ENCODE measurements at regions not wholly inside any gene's neighbourhood (a gene's known extent, or its start where the extent isn't known, plus 50 kb on each side); places are given as distances from the start of the nearest gene placed in this dataset.

DNA sequence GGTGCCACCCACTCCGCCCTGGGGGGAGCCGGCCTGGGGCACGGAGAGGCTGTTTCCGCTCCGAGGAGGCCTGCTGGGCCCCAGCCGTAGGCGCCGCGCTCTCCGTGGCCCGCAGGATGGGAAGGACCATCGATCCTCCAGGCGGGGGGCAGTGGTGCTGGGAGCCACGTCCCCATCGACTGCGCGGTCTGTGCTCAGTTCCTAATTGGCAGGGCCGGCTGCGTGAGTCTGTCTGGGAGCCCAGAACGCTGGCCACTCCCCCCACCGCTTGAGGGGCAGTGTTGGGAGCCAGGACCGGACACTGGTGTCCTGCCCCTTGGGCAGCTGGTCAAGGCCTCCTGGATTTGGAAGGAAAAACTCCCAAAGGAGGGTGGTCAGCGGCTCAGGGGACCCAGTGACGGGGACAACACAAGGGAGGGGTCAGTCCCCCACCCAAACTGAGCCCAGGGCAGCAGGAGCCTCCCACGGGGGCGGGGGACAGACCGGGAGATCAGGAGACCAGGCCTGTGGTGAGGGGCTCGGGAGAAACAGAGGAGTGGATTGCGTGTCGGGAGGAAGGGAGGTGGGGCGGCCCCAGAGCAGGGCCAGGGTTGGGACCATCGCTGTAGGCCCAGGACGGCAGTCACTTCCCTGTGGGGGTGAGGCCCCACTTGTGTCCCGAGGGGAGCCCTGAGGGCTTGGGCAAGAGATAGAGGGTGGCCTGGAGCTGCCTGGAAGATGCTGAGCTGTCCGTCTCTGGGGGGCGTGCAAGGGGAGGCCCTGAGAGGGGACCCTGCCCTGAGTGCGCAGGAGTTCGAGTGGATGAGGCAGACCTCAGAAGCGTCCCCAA is 89.0 kb downstream of the UNCX start:
- no peak for DNase-seq (ENCODE audit: low spot score)

DNA sequence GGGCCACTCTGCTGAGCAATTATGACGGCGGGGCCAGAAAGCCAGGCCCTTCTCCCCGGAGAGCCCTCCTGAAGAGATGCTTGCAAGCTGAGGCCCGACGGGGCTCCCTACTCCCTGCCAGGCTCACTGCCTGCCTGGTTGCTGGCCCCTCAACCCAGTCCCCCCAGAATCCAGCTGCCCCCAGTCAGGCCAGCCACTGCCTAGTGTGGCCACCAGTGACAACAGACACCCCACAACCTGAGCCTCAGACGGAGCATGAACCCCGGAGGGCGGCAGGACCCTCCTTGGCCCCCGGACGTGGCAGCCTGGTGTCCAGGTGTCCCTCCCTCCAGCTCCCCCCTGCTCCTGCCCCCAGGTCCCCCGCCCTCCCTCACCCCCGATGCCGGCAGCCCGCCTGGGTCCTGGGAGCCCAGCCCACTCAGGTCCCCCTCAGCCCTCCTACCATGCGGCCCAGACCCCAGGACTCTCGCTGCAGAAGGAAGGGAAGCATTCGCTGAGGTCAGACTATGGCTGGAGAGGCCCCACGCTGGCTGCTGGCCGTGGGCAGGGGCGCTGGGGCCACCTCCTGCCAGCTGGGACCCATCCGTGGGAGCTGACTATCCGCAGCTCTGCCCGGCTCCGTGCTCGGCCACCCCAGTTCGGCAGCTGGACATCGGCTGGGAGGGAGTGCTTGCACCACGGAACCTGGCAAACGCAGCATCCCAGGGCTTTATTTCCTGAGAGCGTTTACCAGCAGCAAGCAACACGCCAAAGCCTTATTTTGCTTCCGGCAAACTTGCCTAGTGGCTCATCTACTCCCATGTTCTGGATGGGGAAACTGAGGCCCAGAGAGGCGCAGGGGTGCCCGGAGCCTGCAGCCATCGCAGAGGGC is 89.8 kb downstream of the UNCX start:
- no peak for DNase-seq (ENCODE audit: low spot score)

DNA sequence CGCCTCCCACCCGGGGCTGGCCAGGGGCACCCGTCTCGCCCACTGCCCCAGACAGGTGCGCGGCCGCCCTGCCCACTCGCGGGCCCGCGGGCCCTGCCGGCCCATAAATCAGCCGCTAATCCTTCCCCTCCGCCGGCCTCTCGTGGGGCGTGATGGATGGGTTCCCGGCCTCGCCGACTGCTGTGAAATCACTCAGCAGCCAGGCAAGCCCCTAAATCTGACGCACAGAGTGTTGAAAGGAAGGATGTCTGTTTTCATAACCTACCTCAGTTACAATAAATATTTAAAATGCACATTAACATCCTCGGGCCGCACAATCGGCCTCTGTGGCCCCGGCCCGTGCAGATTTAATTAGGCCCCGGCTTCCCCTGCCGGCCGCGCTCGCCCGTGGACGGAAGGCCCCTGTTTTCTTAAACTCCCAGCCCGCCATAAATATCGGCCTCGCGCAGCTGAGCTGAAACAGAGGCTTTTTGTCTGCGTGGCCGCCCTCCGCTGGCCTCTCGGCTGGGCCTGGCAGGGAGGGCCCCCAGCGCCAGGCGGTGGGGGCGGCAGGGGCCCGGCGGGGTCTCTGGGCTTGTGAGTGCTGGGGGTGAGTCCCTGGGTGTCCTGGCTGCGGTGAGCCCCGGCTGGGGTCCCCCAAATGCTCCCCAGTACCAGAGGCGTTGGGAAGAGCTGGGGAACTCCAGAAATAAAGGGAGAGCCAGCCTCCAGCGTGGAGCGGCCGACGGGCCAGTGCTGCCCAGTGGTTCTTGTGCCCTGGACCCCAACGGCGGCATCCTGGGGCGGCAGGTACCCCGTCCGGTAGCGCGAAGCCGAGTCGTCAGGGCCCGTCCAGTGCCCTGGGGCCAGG is 90.7 kb downstream of the UNCX start:
- no peak for DNase-seq (ENCODE audit: low spot score)

DNA sequence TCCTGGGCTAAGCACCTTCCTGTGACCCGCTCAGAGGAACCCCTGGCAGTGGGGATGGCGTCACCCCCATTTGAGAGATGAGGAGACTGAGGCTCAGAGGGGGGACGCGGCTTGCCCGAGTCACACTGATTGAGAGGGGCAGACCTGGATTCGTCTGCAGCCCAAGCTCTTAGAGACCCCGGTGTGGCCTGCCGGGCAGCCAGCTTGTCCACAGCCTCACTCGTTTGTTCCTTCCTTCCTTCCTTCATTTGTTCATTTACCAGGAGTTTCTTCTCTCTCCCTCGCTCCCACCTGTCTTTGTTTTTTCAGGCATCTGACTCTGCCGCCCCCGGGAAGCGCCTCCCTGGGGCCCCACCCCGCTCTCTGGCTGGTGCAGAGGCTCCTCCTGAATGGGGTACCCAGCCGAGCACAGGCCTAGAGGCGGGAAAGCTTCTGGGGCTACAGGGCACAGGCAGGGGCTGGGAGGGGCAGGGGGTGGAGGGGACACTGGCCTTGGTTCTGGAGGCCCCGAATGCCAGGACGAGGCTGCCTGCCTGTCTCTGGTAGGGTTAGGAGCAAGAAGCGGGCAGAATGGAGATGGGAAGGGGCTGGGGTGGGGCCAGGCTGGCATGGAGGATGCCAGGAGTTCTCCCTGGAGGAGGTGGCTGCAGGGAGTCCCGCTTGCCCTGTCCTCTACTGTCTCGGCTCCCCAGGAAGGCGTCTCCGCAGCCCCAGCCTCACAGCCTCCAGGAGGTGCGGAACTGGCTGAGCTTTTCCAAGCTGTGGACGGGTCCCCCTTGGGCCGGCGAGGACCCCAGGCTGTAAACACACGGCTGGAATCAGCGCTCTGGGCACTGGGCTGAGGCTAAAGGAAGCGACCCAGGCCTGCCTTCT is 91.6 kb downstream of the UNCX start:
- no peak for DNase-seq (ENCODE audit: low spot score)

DNA sequence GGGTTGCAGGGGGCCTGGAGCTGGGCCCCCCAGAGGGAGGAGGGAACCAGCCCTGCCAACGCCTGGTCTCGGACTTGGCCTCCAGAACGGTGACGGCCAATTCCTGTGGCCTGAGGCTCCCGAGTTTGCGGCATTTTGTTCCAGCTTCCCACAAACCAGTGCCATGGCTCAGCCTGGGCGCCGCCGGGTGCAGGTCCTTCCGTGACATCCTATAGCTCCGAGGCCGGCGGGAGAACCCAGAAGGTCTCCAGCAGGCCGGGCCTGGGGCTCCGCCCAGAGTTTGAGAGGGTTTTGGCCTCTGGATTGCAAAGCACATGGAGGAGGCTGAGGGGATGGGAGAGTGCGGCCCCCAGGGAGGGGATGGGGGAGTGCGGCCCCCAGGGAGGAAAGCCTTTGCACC is 92.6 kb downstream of the UNCX start:
- no peak for DNase-seq (ENCODE audit: low spot score)

DNA sequence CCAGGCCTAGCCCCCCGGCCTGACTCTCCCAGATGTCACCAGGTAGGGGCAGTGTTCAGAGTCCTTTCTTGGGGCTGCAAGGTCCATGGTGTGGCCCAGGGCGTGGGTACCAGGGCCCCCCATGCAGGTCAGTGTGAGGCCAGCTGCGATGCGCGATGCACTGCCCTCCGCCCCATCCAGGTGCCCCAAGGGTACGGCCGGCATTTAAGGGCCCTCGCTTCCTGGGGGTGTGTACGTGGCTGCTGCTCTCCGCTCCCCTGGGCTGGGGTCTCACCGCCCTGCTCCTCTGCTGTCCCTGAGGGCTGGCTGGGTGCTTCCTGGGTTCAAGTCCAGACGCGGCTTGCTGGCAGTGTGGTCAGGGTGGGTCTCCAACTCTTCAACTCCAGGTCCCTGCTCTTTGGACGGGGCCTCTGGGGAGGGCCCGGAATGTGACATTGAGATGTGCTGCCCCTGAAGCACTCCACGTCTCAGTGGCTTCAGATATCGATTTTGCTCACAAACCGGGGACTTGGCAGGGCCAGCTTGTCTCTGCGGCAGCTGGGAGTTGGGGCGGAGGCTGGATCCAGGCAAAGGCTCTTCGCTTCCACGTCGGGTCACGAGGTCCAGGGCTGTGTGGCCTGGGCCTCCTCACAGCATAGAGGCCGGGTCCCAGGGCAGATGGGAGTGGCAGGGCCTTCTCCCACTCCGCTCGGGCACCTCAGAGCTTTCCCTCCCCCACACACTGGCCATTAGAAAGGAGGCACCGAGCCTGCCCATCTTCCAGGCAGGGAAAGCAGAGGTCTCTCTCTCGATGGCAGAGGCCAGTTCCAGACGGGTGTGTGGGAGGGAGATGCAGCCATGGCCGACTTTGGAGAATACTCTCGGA is 93.2 kb downstream of the UNCX start:
- DNase-seq (ENCODE audit: low spot score): no peak

DNA sequence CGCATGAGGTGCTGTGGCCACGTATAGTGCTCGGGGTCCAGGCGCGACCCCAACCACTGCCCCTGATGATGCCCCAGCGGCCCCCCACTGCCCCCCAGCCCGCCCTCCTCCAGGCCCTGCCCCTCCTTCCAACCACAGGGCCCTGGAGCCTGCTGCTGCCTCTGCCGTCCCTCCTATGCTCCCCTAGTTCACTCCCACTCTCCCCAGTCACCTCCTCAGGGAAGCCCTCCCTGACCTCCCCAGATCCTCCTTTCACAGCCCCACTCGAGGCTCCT is 93.8 kb downstream of the UNCX start:
- DNase-seq (ENCODE audit: low spot score): no peak

DNA sequence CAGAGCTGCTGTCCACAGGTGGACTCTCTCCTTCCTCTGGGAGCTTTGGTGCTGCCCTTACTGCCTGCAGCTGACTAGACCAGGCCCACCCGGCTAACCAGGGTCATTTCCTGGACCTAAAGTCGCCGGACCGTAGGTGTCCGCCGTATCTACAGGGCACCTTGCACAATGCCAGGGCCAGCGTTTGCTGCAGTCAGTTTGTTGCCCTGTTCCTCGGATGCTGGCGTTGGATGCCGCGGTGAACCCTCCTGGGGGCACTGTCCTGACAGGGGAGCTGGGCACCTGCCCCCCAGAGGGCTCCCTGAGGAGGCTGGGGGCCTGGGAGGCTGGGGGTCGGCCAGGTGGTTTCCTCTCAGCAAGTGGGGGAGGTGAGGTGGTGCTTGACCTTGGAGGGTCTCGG is 96.6 kb downstream of the UNCX start:
- no peak for DNase-seq (ENCODE audit: low spot score)

DNA sequence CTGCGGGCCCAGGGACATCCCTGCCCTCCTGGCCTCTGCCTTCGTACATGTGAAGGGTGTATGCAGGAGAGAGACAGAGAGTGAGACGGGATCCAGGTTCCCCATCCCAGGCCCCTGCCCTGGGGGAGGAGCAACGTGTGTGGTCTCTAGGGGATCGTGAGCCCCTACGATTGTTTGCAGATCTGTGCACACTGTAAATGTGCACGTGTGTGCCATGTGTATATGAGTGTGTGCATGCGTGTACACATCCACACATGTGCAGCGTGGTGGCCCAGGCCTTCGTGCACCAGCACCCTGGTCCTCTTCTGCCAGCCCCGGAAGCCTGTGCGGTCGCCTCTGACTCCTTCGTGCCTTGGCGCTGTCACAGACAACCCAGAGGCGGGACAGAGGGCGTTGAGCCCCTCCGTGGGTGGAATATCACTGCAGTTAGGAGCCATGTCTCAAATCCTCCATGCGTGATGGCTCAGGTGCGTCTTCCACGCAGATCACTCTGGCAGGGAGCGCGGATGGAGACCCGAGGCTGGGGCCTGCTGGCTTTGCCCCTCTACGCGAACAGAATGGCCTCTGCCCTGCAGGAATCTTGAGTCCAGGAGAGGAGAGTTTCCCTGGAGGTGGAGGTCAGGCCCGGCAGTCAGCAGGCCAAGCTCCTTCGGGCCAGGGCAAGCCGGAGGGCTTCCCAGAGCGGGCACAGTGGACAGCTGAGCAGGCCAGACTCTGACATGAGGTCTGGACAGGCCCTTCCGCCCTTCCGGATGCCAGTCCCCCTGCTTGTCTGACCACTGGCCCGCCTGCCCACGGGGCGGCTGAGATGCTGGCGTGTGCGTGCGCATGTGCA is 97.5 kb downstream of the UNCX start:
- no peak for DNase-seq (ENCODE audit: low spot score)

DNA sequence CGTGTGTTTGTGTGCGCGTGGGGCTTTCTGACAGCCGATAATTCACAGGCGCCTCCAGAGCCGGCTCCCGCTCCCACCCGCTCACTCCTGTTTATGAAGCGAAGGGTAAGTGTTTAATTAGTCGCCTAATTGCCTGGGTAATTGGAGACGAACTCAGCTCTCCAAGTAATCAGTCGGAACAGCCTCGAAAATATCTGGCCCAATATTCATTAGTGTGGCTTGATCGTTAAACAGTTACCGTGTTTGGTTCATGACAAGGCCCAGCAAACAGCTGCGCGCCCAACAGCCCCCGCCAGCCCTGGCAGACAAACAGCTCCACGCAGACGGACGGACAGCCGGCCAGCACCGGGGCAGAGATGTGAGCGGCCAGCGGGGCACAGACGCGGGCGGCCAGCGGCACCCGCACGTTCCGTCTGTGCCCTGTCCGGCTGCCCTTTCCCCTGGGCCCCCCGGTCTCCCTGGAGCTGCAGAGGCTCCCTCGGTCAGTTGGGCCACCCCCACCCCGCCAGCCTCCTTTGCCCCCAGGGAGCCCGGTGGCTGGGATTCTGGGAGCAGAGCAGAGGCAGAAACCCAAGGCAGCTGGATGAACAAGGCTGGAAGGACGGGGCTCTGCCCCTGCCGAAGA is 98.2 kb downstream of the UNCX start:
- no peak for DNase-seq (ENCODE audit: low spot score)

DNA sequence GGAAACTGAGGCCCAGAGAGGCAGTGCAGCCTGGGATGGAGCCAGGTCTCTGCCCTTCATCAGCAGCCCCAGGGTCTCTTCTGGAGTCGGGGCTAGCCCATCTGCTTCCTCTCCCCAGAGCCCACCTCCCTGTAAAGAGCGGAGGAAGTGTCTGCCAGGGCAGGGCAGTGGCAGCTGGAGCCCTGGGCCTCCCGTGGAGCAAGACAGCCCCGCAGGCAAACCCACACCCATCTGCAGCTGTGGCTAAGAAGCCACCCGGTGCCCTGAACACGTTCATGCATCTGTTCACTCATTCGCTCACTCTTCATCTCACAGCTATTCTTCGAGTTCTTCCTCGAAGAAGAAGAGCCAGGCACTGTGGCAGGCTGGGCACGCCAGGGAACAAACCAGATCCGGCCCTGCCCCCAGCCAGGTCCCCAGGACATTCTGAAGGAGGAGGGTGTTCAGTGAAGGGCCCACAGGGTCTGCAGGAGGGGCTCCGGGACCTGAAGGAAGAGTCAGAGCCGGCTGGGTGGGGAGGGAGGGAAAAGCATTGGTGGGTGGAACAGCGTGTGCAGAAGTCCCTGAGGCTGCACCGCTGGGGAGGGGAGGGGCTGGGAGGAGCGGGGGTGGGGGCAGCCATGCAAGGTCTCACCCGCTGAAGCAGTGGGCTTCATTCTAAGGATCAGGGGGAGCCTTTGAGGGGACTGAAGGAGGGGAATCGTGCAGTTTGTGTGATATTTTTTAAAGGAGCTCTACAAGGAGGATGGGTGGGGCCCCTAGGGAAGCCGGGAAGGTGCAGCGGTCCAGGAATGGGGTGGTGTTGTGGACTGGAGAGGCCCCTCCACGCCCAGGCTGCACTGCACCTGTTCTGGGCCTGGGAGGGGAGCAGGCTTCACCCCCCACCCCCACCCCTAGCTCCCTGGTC is 99.1 kb downstream of the UNCX start:
- no peak for DNase-seq (ENCODE audit: low spot score)

DNA sequence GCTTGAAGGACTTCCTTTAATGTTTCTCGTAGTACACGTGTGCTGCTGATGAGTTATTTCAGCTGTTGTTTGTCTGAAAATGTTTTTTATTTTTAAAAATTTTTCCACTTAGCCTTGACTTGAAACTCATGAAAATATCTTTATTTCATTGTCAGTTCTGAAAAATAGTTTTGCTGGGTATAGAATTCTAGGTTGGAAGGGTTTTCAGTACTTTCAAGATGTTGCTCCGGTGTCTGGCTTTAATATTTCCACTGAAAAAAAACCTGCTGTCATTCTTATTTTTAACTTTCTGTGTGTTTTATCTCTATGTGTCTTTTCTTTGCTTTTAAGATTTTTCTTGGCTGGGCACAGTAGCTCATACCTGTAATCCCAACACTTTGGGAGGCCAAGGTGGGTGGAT is 103.8 kb downstream of the UNCX start:
- DNase-seq (ENCODE audit: low spot score): no peak

DNA sequence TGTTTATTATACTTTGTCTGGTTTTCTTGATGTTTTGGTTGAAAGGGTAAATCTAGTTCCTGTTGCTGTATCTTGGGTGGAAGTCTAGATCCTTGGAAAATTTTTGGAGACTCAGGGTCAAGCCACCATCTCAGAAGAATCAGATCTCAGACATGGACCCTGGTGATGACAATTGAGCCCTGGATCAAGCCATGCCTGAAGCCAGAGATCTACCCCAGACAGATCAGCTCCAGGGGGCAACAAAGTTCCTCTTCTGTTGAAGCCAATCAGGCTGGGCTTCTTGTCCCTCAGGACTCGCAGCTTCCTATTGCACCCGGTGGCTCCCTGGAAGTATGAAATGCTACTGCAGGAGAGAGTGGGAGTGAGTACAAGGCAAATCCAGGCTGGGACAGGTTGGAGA is 106.9 kb downstream of the UNCX start:
- no peak for DNase-seq (ENCODE audit: low spot score)

DNA sequence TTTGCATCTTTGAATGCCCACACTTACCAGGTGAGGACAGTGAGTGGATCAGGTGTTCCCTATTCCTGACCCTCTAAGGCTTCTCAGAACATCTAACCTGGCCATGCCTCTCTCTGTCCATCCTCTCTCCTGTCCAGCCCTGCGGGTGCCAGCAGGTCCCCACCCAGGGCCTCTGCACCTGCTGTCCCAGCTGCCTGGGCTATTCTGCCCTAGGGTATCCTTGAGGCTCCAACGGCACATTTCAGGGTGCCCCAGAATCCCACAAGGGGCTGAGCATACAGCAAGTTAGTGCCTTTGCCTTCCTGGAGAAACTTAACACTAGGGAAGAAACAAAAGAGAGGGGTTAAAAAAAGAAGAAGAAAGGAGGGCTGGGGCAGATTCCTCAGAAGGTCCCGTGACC is 107.4 kb downstream of the UNCX start:
- no peak for DNase-seq (ENCODE audit: low spot score)

DNA sequence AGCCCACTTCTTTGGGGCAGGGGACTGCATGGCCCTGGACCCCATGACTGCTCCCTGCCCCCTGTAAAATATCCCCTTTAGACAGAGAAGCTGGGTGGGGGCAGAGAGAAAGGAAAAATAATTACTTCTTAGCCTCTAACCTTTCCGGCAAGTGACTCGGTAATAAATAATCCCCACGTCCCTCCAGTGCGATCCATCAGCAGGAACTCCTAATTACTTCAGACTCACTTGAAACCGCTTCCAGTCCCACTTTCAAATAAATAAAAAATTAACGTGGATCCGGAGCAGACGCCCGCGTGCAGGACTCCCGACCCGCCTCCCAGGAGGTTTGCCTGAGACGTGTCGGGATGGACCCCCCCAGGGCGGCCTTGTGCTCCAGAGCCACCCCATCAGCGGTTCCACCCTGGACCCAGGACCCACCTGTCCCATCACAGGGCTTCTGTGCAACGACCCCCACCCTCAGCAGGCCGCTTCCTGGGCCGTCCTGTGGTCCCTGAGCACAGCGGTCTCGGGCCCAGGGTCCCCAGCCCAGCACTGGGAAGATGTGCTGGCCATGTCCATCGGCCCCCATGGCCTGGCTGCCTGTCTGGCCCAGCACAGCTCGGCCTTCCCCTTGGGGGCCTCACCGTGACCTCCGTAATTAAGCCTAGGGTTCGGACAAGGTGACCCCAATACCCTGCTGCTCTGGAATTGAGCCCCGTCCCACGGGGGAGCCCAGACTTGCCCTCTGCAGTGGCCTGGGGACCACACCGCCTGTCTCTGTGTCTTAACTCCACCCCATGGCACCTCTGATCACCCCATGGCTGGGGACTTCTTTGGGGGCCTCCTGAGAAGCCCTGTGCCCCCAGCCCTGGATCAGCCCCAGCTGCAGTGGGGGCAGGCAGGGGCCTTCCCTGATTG is 108.0 kb downstream of the UNCX start:
- no peak for DNase-seq (ENCODE audit: low spot score)

DNA sequence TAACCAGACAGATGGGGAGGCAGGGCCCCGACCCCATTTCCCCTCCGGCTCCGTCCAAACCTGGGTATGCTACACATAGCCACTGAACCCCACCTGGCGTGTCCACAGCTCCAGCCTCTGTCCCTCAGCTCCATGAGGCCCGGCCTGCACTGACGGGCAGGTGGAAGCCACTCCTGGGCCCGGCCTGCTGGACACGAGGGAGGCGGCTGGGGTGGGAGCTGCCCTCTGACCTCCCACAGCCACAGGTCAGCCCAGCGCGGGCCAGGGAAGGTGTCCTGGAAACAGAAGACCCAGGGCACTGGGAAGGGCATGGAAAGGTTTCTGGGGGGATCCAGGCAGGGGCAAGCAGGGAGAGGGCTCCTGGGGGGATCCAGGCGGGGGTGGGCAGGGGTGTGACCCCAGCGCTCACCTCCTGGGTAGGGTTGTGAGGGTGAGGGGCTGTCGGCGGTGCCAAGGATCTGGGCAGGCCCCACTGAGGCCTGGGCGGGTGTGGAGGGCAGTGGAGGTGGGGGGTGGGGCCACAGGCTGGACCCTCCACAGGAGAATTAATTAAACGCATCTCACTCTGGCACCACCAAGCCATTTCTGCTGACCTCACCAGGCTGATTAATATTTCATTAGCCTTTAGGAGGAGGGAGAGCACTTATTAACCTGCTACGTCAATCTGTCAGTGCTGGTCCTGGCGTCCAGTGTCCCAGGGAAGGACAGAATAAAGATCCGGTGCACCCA is 108.9 kb downstream of the UNCX start:
- no peak for DNase-seq (ENCODE audit: low spot score)

Measured in kidney tubule cell (primary cell).